Upper lobe of right lung (tissue), 1 donor: ENCODE measurements at regions not wholly inside any gene's neighbourhood (a gene's known extent, or its start where the extent isn't known, plus 50 kb on each side); places are given as distances from the start of the nearest gene placed in this dataset.

Experiments
- ATAC-seq: fragments of 200-7000 bp; cut with Tn5 transposase; one replicate; pipeline ENCODE4 v1.9.1; 2020; ENCODE audit warnings: mild to moderate bottlenecking, moderate library complexity
- DNase-seq: peaks from one replicate; pipeline ENCODE4 v3.0.0-alpha.2; 2020
- H3K27ac ChIP-seq: fragments of 200-600 bp; one replicate; pipeline ENCODE4 v1.8.0; 2022
- H3K27me3 ChIP-seq: fragments of 200-600 bp; one replicate; pipeline ENCODE4 v1.8.0; 2022; ENCODE audit warnings: mild to moderate bottlenecking
- H3K36me3 ChIP-seq: fragments of 200-600 bp; one replicate; pipeline ENCODE4 v1.8.0; 2022
- H3K4me1 ChIP-seq: fragments of 200-600 bp; one replicate; pipeline ENCODE4 v1.8.0; 2022
- H3K4me3 ChIP-seq: fragments of 200-600 bp; one replicate; pipeline ENCODE4 v1.8.0; 2022; ENCODE audit warnings: mild to moderate bottlenecking
- H3K9me3 ChIP-seq: fragments of 200-600 bp; one replicate; pipeline ENCODE4 v1.8.0; 2022
- intact Hi-C: fragments of 100-400 bp; cut with DNase I; formaldehyde crosslinking; loops from one replicate; pipeline ENCODE4 v1.11.0; 2022
- TF ChIP-seq, protein P1 (sequence below): fragments of 200-600 bp; IDR thresholded peaks from one replicate; pipeline ENCODE4 v1.8.0; 2022; ENCODE audit warnings: antibody characterized with exemption
- donor health status: DM: no; HTN: yes; CAD: no; lungs with severe emphysema.

DNA sequence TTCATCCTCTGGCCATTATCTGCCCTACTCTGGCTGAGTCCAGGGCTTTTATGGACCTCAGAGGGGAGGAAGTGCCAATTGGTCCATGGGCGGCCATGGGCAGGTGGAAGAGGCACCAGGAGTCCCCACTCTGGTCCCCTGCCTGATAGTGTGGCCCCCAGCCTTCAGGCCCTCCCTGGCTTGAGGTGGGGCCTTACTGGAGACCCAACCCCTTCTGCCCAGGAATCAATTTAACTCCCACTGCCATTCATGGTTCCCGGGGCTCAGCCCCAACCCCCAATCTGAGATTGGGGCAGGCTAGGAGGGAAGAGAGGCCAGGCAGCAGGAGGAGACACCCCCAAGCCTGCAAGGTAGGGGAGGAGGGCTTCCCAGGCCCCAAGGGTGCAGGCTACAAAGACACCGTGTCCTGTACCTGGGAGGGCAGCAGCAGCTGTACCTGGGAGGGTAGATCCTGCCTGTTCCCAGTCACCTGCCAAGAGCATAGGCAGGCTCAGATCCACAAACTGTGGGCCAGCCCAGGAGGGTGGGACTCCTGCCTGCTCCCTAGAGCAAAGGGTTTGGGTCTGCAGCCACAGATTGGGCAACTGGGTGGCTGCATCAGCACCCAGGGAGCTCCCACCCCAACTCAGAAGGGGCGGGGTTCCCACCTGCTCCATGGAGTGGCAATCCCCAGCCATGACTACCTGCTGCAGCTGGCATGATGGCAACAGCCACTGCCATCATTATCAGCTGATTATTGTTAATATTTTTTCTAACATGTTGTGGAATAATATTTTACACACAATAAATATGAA lies 1044.1 kb upstream of the B3GALT2 start:
- Histone ChIP-seq H3K9me3 (no peaks in the 10 kb centered on the region), H3K27me3 (no peaks in the 10 kb centered on the region), H3K4me3 (no peak overlapping the region), H3K4me1 (no peaks in the 10 kb centered on the region), H3K27ac (no peak overlapping the region), H3K36me3 (no peaks in the 10 kb centered on the region)
- intact Hi-C loops: no loop called here
- TF ChIP-seq, protein P1, sequence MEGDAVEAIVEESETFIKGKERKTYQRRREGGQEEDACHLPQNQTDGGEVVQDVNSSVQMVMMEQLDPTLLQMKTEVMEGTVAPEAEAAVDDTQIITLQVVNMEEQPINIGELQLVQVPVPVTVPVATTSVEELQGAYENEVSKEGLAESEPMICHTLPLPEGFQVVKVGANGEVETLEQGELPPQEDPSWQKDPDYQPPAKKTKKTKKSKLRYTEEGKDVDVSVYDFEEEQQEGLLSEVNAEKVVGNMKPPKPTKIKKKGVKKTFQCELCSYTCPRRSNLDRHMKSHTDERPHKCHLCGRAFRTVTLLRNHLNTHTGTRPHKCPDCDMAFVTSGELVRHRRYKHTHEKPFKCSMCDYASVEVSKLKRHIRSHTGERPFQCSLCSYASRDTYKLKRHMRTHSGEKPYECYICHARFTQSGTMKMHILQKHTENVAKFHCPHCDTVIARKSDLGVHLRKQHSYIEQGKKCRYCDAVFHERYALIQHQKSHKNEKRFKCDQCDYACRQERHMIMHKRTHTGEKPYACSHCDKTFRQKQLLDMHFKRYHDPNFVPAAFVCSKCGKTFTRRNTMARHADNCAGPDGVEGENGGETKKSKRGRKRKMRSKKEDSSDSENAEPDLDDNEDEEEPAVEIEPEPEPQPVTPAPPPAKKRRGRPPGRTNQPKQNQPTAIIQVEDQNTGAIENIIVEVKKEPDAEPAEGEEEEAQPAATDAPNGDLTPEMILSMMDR: no peak
- peak; percentile 35 for ATAC-seq
- no peak for DNase-seq

DNA sequence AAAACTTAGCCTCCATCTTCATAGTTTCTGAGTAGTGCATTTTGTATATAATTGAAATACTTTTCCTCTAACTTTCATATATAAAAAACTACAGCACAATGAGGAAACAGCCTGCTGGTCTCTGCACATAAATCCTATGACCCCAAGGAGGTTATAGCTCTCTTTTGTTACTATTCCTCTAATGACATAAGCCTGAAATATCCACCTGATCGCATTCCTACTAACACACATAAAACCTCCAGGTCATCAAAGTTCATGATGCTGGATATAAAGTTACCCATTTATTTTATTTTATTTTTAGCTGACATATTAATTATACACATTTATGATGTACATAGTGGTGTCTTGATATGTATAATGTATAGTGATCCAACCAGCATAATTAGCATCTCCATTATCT lies 1042.0 kb upstream of the B3GALT2 start:
- DNase-seq: no peak
- Histone ChIP-seq H3K27ac (no peak overlapping the region), H3K4me1 (no peaks in the 10 kb centered on the region), H3K4me3 (no peak overlapping the region), H3K27me3 (no peaks in the 10 kb centered on the region), H3K9me3 (no peaks in the 10 kb centered on the region), H3K36me3 (no peaks in the 10 kb centered on the region)
- intact Hi-C loops: no loop called here
- ATAC-seq: no peak
- TF ChIP-seq, protein P1: no peak

DNA sequence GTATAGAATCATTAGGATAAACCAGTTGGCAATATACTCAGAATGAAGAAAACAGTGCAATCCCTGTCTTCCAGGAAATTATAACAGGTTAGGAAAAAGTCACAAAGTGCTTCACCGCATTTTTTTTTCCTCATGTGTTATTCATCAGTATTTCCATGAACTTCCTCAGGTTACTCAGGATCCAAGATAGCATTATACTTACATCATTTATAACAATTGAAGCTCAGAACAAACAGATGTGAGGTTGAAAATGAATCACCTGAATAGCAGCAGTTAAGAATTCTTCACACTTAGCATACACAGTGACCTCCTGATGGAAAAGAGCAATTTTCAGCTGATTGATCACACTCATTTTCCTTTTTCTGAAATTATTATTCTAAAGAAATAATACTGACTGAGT lies 1040.7 kb upstream of the B3GALT2 start:
- no peak for DNase-seq
- Histone ChIP-seq H3K9me3 (no peaks in the 10 kb centered on the region), H3K4me3 (no peak overlapping the region), H3K4me1 (no peaks in the 10 kb centered on the region), H3K27ac (no peak overlapping the region), H3K36me3 (no peaks in the 10 kb centered on the region), H3K27me3 (no peaks in the 10 kb centered on the region)
- no peak for ATAC-seq
- TF ChIP-seq, protein P1: no peak
- intact Hi-C loops: no loop called here

DNA sequence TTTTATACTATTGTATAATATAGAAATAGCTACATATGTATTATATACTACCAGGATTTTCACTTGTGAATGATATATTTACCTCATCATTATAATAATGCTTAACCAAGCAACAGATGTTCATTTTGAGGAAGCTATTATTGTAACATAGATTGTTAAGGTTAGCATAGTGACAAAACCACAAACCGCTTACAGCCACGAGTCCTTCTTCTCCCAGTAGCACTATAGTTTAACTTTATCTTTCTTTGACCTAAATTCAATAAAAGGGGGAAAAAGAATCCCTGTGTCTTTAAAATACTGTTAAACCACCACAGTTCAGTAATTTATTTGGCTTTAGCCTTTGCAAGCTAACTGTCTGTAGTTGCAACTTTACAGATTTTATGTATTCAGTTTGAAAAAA lies 1039.4 kb upstream of the B3GALT2 start:
- peak; percentile 42 for ATAC-seq
- H3K4me1 ChIP-seq: no peaks in the 10 kb centered on the region
- intact Hi-C loops: no loop called here
- H3K36me3 ChIP-seq: no peaks in the 10 kb centered on the region
- TF ChIP-seq, protein P1: no peak
- H3K27ac ChIP-seq: no peak overlapping the region
- DNase-seq: no peak
- H3K27me3 ChIP-seq: no peaks in the 10 kb centered on the region
- no peak overlapping the region for H3K4me3 ChIP-seq
- H3K9me3 ChIP-seq: no peaks in the 10 kb centered on the region

DNA sequence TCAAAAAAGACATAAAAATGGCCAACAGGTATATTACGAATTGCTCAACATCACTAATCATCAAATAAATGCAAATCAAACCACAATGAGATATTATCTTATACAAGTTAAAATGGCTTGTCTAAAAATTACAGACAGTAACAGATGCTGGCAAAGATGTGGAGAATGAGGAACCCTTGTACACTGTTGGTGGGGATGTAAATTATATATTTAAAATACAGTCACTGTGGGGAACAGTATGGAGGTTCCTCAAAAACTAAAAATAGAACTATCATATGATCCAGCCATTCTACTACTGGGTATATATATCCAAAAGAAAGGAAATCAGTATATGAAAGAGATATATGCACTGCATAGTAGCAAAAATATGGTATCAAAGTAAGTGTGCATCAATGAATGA lies 1037.2 kb upstream of the B3GALT2 start:
- Histone ChIP-seq H3K4me1 (no peaks in the 10 kb centered on the region), H3K27me3 (no peaks in the 10 kb centered on the region), H3K36me3 (no peaks in the 10 kb centered on the region), H3K27ac (no peak overlapping the region), H3K4me3 (no peak overlapping the region), H3K9me3 (no peaks in the 10 kb centered on the region)
- ATAC-seq: no peak
- intact Hi-C loops: no loop called here
- DNase-seq: no peak
- TF ChIP-seq, protein P1: no peak

DNA sequence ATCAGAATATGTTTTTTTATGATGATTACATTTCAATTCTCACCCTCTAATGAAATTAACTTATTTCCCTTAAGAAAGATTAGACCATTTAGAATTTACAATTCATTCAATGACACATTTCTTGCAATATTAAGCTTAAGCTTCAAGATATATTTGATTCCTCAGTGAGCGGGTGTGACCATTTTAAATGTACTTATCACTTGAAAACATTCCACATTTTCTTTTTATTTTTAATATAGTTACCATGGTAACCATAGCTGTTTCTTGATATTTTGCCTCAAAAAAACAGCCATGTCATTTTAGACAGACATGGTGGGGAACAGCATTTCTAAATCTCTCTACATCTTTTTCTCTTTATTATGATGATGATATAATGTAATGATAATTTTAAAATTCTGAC lies 1029.0 kb upstream of the B3GALT2 start:
- Histone ChIP-seq H3K27me3 (no peaks in the 10 kb centered on the region), H3K4me3 (no peak overlapping the region), H3K4me1 (no peaks in the 10 kb centered on the region), H3K36me3 (no peaks in the 10 kb centered on the region), H3K9me3 (no peaks in the 10 kb centered on the region), H3K27ac (no peak overlapping the region)
- ATAC-seq (no peak), DNase-seq (no peak)
- TF ChIP-seq, protein P1: no peak
- intact Hi-C loops: no loop called here
